Naive thymus-derived CD4-positive, alpha-beta T cell (primary cell): ENCODE measurements at regions not wholly inside any gene's neighbourhood (a gene's known extent, or its start where the extent isn't known, plus 50 kb on each side); places are given as distances from the start of the nearest gene placed in this dataset.

Experiments used
- ATAC-seq: fragments of 150-1000 bp; cut with Tn5 transposase; 2 replicates; pipeline ENCODE4 v1.10.0; 2021; ENCODE audit warnings: mild to moderate bottlenecking, moderate library complexity
- CTCF ChIA-PET: fragments of 350-600 bp; sonication (Branson Sonifier 250); formaldehyde crosslinking; loops from one replicate; lab custom pipeline; 2021; ENCODE audit warnings: antibody characterized with exemption; lab: Charles Lee
- POLR2A ChIA-PET: fragments of 350-600 bp; sonication (Branson Sonifier 250); formaldehyde crosslinking; loops from one replicate; lab custom pipeline; 2021; ENCODE audit warnings: antibody characterized with exemption, inconsistent platforms; lab: Charles Lee
- DNase-seq, 9 donors: peaks; one replicate each; pipeline versions ENCODE4 v3.0.0 to v3.0.0-alpha.2; 2020 to 2022; ENCODE audit warnings: mixed read lengths in 1 of 9
- H3K27ac ChIP-seq: one replicate; pipeline ENCODE4 v1.7.0; 2013; ENCODE audit warnings: mild to moderate bottlenecking, low read depth, low read length, moderate library complexity
- H3K27me3 ChIP-seq, 2 donors: one replicate each; pipeline ENCODE4 v1.7.0; 2013; ENCODE audit warnings: low read length in 2 of 2, mild to moderate bottlenecking in 2 of 2, moderate library complexity in 2 of 2; ENCODE audit not compliant: control insufficient read depth in 2 of 2, insufficient read depth in 2 of 2
- H3K36me3 ChIP-seq, 3 experiments: 1 replicate in 2 of 3; 2 replicates in 1 of 3; pipeline ENCODE4 v1.7.0; 2013; ENCODE audit warnings: low read length in 3 of 3, mild to moderate bottlenecking in 3 of 3, moderate library complexity in 1 of 3; ENCODE audit not compliant: insufficient read depth in 3 of 3, control insufficient read depth in 2 of 3
- H3K4me1 ChIP-seq, 2 donors: one replicate each; pipeline ENCODE4 v1.7.0; 2013; ENCODE audit warnings: low read length in 2 of 2, mild to moderate bottlenecking in 2 of 2, moderate library complexity in 1 of 2; ENCODE audit not compliant: control insufficient read depth in 2 of 2, insufficient read depth in 2 of 2
- H3K4me3 ChIP-seq: 2 replicates; pipeline ENCODE4 v1.7.0; 2013; ENCODE audit warnings: mild to moderate bottlenecking, low read length
- H3K9me3 ChIP-seq, 3 experiments: 1 replicate in 2 of 3; 2 replicates in 1 of 3; pipeline ENCODE4 v1.7.0; 2013; ENCODE audit warnings: low read length in 3 of 3; ENCODE audit not compliant: control insufficient read depth in 2 of 3
- H3K27ac Mint-ChIP-seq, 9 donors: one replicate each; pipeline ENCODE4 v1.8.0; 2020 to 2022; ENCODE audit warnings: mixed read lengths in 9 of 9, mild to moderate bottlenecking in 8 of 9, moderate library complexity in 5 of 9, inconsistent platforms in 2 of 9
- H3K27me3 Mint-ChIP-seq, 5 donors: one replicate each; pipeline ENCODE4 v1.8.0; 2021 to 2022; ENCODE audit warnings: mixed read lengths in 5 of 5, mild to moderate bottlenecking in 1 of 5
- H3K36me3 Mint-ChIP-seq, 5 donors: one replicate each; pipeline ENCODE4 v1.8.0; 2020 to 2022; ENCODE audit warnings: mixed read lengths in 5 of 5, mild to moderate bottlenecking in 3 of 5, inconsistent platforms in 1 of 5
- H3K4me1 Mint-ChIP-seq, 7 donors: one replicate each; pipeline ENCODE4 v1.8.0; 2020 to 2022; ENCODE audit warnings: mixed read lengths in 7 of 7, mild to moderate bottlenecking in 3 of 7, inconsistent platforms in 1 of 7
- H3K4me3 Mint-ChIP-seq, 10 donors: one replicate each; pipeline ENCODE4 v1.8.0; 2020 to 2022; ENCODE audit warnings: mild to moderate bottlenecking in 10 of 10, mixed read lengths in 10 of 10, moderate library complexity in 6 of 10, inconsistent platforms in 2 of 10
- H3K9me3 Mint-ChIP-seq, 11 donors: one replicate each; pipeline ENCODE4 v1.8.0; 2020 to 2022; ENCODE audit warnings: mixed read lengths in 11 of 11, mild to moderate bottlenecking in 4 of 11, inconsistent platforms in 1 of 11, moderate library complexity in 1 of 11
- intact Hi-C, 2 donors: fragments of 100-400 bp; cut with micrococcal nuclease; formaldehyde crosslinking; loops; one replicate each; pipeline ENCODE4 v1.15.1; 2023

GRCh38 chr17:70829876-70830275, 660.5 kb downstream of the KCNJ2 start:
- CTCF ChIA-PET: no interaction called here

GRCh38 chr17:70834039-70834438, 664.7 kb downstream of the KCNJ2 start:
- DNase-seq (no peak), ATAC-seq (no peak)
- Mint-ChIP-seq H3K4me1 (no peaks in the 10 kb centered on the region), H3K27me3 (no peaks in the 10 kb centered on the region), H3K9me3 (peaks cover 0 to 9% (median 2%) of the 10 kb centered on the region in 11 donors), H3K4me3 (no peak overlapping the region), H3K27ac (no peak overlapping the region), H3K36me3 (no peaks in the 10 kb centered on the region)
- intact Hi-C loops: no loop called here
- CTCF ChIA-PET: no interaction called here
- no peaks in the 10 kb centered on the region for H3K27me3 ChIP-seq
- H3K9me3 ChIP-seq: no peaks in the 10 kb centered on the region
- POLR2A ChIA-PET: no interaction called here
- H3K4me3 ChIP-seq: no peak overlapping the region
- H3K27ac ChIP-seq: no peak overlapping the region
- H3K36me3 ChIP-seq: no peaks in the 10 kb centered on the region
- H3K4me1 ChIP-seq: no peaks in the 10 kb centered on the region

More at GRCh38 chr17:70829876-70830275, 660.5 kb downstream of the KCNJ2 start:
- no peak overlapping the region for H3K27ac Mint-ChIP-seq
- Histone ChIP-seq H3K4me3 (no peak overlapping the region), H3K9me3 (no peaks in the 10 kb centered on the region), H3K27me3 (no peaks in the 10 kb centered on the region), H3K36me3 (no peaks in the 10 kb centered on the region), H3K4me1 (no peaks in the 10 kb centered on the region), H3K27ac (no peak overlapping the region)
- H3K27me3 Mint-ChIP-seq: no peaks in the 10 kb centered on the region
- H3K4me3 Mint-ChIP-seq: no peak overlapping the region
- peaks cover 0 to 9% (median 2%) of the 10 kb centered on the region in 11 donors for H3K9me3 Mint-ChIP-seq
- no peaks in the 10 kb centered on the region for H3K36me3 Mint-ChIP-seq
- ATAC-seq (no peak), DNase-seq (no peak)
- intact Hi-C loops: no loop called here
- H3K4me1 Mint-ChIP-seq: no peaks in the 10 kb centered on the region
- POLR2A ChIA-PET: no interaction called here

GRCh38 chr17:70848785-70849184, 679.5 kb downstream of the KCNJ2 start:
- no peak overlapping the region for H3K4me3 ChIP-seq
- ChIA-PET POLR2A (no interaction called here), CTCF (no interaction called here)
- H3K4me3 Mint-ChIP-seq: no peak overlapping the region
- DNase-seq: no peak
- H3K9me3 ChIP-seq: no peaks in the 10 kb centered on the region
- H3K4me1 ChIP-seq: no peaks in the 10 kb centered on the region
- intact Hi-C loops: no loop called here
- H3K36me3 Mint-ChIP-seq: no peaks in the 10 kb centered on the region
- no peaks in the 10 kb centered on the region for H3K36me3 ChIP-seq
- no peaks in the 10 kb centered on the region for H3K27me3 ChIP-seq
- no peak for ATAC-seq
- H3K27ac Mint-ChIP-seq: no peak overlapping the region
- peaks cover 0 to 10% (median 1%) of the 10 kb centered on the region in 11 donors for H3K9me3 Mint-ChIP-seq
- no peaks in the 10 kb centered on the region for H3K4me1 Mint-ChIP-seq
- no peak overlapping the region for H3K27ac ChIP-seq
- H3K27me3 Mint-ChIP-seq: no peaks in the 10 kb centered on the region

- Mint-ChIP-seq H3K27ac (no peak overlapping the region), H3K27me3 (no peaks in the 10 kb centered on the region), H3K4me1 (no peaks in the 10 kb centered on the region), H3K36me3 (no peaks in the 10 kb centered on the region), H3K4me3 (no peak overlapping the region), H3K9me3 (peaks cover 0 to 10% (median 1%) of the 10 kb centered on the region in 11 donors)
- H3K27ac ChIP-seq: no peak overlapping the region
- DNase-seq (no peak), ATAC-seq (no peak)
- intact Hi-C loops: no loop called here
- H3K4me1 ChIP-seq: no peaks in the 10 kb centered on the region
- POLR2A ChIA-PET: no interaction called here
- CTCF ChIA-PET: no interaction called here
- H3K36me3 ChIP-seq: no peaks in the 10 kb centered on the region
- no peak overlapping the region for H3K4me3 ChIP-seq
- no peaks in the 10 kb centered on the region for H3K9me3 ChIP-seq
- no peaks in the 10 kb centered on the region for H3K27me3 ChIP-seq
Observed at GRCh38 chr17:70855401-70856054, 686.2 kb downstream of the KCNJ2 start.

- Histone ChIP-seq H3K27ac (no peak overlapping the region), H3K4me3 (no peak overlapping the region), H3K27me3 (no peaks in the 10 kb centered on the region), H3K4me1 (no peaks in the 10 kb centered on the region), H3K9me3 (no peaks in the 10 kb centered on the region), H3K36me3 (no peaks in the 10 kb centered on the region)
- CTCF ChIA-PET: no interaction called here
- peaks cover 0 to 5% (median 0%) of the 10 kb centered on the region in 5 donors for H3K27me3 Mint-ChIP-seq
- H3K27ac Mint-ChIP-seq: no peak overlapping the region
- H3K36me3 Mint-ChIP-seq: no peaks in the 10 kb centered on the region
- ATAC-seq (no peak), DNase-seq (no peak)
- H3K4me1 Mint-ChIP-seq: no peaks in the 10 kb centered on the region
- peaks cover 0 to 18% (median 3%) of the 10 kb centered on the region in 11 donors for H3K9me3 Mint-ChIP-seq
- intact Hi-C loops: no loop called here
- POLR2A ChIA-PET: no interaction called here
- H3K4me3 Mint-ChIP-seq: no peak overlapping the region
Observed at GRCh38 chr17:70857351-70857750, 688.0 kb downstream of the KCNJ2 start.

GRCh38 chr17:70859829-70860228, 690.5 kb downstream of the KCNJ2 start:
- no peak overlapping the region for H3K27ac Mint-ChIP-seq
- Histone ChIP-seq H3K9me3 (no peaks in the 10 kb centered on the region), H3K27ac (no peak overlapping the region), H3K4me3 (no peak overlapping the region), H3K27me3 (no peaks in the 10 kb centered on the region), H3K36me3 (no peaks in the 10 kb centered on the region), H3K4me1 (no peaks in the 10 kb centered on the region)
- H3K9me3 Mint-ChIP-seq: peaks cover 0 to 18% (median 4%) of the 10 kb centered on the region in 11 donors
- H3K4me1 Mint-ChIP-seq: no peaks in the 10 kb centered on the region
- H3K27me3 Mint-ChIP-seq: peaks cover 0 to 5% (median 0%) of the 10 kb centered on the region in 5 donors
- ATAC-seq: no peak
- peaks cover 0 to 3% (median 0%) of the 10 kb centered on the region in 5 donors for H3K36me3 Mint-ChIP-seq
- H3K4me3 Mint-ChIP-seq: no peak overlapping the region
- intact Hi-C loops: no loop called here
- POLR2A ChIA-PET: no interaction called here
- CTCF ChIA-PET: no interaction called here
- no peak for DNase-seq

GRCh38 chr17:70862295-70862694, 693.0 kb downstream of the KCNJ2 start:
- Mint-ChIP-seq H3K4me3 (no peak overlapping the region), H3K4me1 (no peaks in the 10 kb centered on the region), H3K36me3 (peaks cover 0 to 3% (median 0%) of the 10 kb centered on the region in 5 donors), H3K27me3 (peaks cover 0 to 5% (median 0%) of the 10 kb centered on the region in 5 donors), H3K9me3 (peaks cover 0 to 15% (median 4%) of the 10 kb centered on the region in 11 donors), H3K27ac (no peak overlapping the region)
- Histone ChIP-seq H3K4me3 (no peak overlapping the region), H3K36me3 (no peaks in the 10 kb centered on the region), H3K27me3 (no peaks in the 10 kb centered on the region), H3K4me1 (no peaks in the 10 kb centered on the region), H3K9me3 (no peaks in the 10 kb centered on the region), H3K27ac (no peak overlapping the region)
- CTCF ChIA-PET: no interaction called here
- DNase-seq: no peak
- intact Hi-C loops: no loop called here
- POLR2A ChIA-PET: no interaction called here
- ATAC-seq: no peak
